GM12873 (cell line): ENCODE measurements at regions not wholly inside any gene's neighbourhood (a gene's known extent, or its start where the extent isn't known, plus 50 kb on each side); places are given as distances from the start of the nearest gene placed in this dataset.

ENCODE experiments used
- TF ChIP-seq, protein P1 (sequence below): IDR thresholded peaks from 2 replicates; pipeline ENCODE4 v1.5.1; 2012; ENCODE audit warnings: low read depth, mild to moderate bottlenecking, moderate library complexity, low read length, control low read depth; ENCODE audit not compliant: insufficient read depth; ENCODE audit errors: missing control alignments

DNA sequence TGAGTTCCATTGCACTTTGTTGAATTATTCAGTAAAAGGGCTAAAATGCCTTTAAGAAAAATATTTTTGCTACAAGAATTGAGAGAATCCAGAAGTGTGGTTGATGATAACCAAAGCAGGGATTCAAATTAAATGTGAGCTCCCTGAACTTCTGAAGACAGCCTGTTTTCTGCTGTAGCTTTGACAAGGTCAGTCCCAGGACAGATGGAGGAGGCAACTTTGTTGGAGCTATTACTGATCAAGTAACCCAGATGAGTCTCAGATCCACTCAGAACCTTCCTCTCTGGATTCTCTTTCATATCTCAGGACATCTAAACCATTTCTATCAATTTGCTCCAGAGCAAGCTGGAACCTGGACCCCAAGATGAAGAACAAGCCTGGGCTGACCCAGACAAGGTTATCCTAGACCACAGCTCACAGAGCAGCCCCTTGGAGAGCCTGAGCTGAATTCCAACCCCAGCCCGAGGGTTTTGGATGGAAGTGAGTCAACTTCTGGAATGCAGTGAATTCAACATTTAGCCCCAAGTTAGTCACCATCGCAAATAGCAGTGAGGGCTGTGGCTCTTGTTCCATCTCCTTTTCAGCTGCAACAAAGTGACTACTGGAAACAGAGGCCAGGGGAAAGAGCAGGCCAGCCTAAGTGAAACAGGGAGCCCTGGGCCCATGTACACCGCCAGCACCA lies 137.8 kb upstream of the TSC22D1 start:
- TF ChIP-seq, protein P1, sequence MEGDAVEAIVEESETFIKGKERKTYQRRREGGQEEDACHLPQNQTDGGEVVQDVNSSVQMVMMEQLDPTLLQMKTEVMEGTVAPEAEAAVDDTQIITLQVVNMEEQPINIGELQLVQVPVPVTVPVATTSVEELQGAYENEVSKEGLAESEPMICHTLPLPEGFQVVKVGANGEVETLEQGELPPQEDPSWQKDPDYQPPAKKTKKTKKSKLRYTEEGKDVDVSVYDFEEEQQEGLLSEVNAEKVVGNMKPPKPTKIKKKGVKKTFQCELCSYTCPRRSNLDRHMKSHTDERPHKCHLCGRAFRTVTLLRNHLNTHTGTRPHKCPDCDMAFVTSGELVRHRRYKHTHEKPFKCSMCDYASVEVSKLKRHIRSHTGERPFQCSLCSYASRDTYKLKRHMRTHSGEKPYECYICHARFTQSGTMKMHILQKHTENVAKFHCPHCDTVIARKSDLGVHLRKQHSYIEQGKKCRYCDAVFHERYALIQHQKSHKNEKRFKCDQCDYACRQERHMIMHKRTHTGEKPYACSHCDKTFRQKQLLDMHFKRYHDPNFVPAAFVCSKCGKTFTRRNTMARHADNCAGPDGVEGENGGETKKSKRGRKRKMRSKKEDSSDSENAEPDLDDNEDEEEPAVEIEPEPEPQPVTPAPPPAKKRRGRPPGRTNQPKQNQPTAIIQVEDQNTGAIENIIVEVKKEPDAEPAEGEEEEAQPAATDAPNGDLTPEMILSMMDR = no peak

DNA sequence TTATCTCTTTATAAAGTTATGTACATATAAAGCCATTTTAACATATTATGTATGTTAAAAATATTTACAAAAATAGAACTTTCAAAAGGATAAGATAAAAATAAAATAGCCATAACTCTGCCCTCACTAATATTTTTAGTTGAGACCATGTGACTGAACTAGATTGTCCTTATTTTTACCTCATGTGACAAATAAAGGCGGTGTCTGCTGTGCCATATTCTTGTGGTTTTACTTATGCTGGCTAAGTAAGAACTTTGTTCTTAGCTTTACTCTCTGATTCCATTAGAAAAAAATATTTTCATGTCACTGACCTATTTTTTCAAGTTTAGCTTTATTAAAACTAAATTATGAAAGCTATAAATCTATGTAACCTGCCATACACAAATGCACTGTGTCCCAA lies 135.6 kb upstream of the TSC22D1 start:
- TF ChIP-seq, protein P1 = no peak

DNA sequence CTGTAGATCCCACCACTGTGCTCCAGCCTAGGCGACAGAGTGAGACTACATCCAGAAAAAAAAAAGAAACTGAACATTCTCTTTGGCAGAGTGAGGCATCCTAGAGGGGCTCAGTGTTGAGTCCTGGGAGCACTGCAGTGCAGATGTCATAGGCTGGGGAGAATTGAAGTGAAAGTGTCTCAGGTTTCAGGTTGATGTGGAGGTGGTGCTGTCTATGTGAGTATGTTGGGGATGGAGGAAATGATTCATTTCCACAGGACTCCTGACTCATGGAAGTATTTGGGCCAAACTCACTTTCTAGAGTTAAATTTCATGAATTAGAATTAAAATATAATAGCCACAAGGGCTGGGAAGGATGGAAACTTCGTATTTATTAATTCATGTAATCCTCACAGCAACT lies 134.4 kb upstream of the TSC22D1 start:
- TF ChIP-seq, protein P1 = no peak

DNA sequence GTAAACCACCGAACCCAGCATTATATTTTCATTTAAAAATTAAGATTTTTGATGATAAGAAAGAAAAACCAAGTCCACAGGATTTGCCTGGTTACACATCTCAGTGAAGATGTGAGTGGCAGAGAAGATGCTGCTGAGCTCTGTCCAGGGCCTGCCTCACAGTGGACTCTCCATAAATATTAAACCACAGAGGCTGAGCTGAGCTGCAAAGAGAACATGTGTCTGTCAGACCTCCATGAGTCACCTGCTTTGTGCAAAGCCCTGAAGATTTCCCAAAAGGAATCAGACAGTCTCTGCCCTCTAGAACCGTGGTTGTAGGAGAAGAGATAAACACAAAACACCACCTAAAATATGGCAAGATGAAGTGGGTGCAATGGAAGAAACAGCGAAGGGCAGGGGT lies 127.2 kb upstream of the TSC22D1 start:
- TF ChIP-seq, protein P1 = no peak

DNA sequence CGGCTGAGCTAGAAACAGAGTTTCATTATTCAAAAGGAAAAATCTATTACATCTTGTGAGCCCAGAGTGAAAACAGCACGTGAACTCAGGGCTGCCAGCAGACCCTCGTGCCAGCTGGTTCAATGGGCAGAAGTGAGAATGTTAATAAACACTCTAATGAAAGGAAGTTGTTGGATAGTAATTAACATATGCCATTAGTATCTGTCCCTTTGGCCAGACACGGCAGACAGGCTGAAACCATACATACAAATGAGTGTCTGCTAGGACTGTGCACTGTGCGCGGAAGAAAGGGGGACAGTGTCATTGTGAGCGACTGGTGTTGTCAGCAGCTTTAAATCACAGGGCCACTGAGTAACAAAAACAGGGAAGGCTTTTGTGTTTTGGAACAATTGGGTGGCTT lies 121.9 kb upstream of the TSC22D1 start:
- TF ChIP-seq, protein P1 = no peak

DNA sequence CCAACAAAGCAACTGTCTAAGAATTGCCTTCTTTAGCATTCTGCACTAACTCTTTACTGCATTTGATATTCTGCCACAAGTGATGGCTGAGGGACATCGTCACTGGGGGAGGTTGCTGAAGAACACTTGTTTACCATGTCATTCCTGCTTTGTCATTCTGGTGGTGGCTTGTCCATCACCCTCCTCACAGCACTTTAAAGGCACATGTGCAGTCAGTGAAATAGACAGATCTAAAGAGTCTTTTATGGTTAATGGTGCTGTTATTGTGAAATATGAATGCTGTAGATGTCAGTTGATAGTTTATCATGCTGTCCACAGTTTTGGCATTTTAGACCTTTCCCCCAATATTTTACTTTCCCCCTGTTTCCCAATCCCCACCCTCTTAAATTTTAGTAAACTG lies 120.9 kb upstream of the TSC22D1 start:
- TF ChIP-seq, protein P1 = no peak

DNA sequence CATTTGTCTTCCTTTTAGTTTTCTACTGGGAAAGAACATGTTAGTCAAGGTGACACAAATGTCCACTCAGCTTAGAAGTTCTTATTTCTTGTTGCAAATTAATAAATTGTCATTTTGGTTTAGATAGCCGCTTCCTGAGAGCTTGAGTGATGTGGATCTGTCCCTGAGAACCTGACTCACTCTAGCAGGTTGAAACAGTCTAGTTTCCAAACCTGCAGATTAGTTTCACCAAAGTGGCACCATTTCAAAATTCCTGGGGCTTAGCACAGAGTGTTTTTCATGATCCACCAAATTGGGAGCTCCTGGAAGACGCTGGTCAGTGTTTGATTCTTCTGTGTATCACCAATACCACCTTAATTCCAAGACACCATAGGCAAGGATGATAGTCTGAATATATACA lies 119.4 kb upstream of the TSC22D1 start:
- TF ChIP-seq, protein P1 = no peak

DNA sequence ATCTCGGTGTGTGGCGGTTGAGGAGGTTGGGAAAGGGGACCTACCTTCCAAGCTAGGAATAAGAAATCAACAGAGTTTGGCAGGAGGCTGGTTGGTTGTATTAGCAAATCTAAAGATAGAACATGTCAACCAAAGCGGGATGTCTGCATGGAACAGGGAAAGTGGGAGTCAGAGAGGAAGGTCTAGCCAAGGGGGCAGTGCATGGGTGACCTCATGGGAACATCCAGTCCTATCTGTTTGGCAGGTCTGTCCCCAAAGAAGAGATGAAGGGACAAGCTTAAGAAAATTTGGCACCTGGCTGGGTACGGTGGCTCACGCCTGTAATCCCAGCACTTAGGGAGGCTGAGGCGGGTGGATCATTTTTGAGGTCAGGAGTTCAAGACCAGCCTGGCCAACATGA lies 118.7 kb upstream of the TSC22D1 start:
- TF ChIP-seq, protein P1 = no peak
